HG02763 (cell line): ENCODE measurements at regions not wholly inside any gene's neighbourhood (a gene's known extent, or its start where the extent isn't known, plus 50 kb on each side); places are given as distances from the start of the nearest gene placed in this dataset.
"Not testable (repeated sequence)": the region's sequence is repeated elsewhere in the genome, so short reads cannot be mapped to it uniquely, and the experiment has no call there.

Experiments used
- ATAC-seq: cut with Tn5 transposase; IDR thresholded peaks from one replicate; pipeline ENCODE4 v1.9.1; 2021; ENCODE audit warnings: mild to moderate bottlenecking, moderate library complexity; ENCODE audit not compliant: unreplicated experiment

DNA sequence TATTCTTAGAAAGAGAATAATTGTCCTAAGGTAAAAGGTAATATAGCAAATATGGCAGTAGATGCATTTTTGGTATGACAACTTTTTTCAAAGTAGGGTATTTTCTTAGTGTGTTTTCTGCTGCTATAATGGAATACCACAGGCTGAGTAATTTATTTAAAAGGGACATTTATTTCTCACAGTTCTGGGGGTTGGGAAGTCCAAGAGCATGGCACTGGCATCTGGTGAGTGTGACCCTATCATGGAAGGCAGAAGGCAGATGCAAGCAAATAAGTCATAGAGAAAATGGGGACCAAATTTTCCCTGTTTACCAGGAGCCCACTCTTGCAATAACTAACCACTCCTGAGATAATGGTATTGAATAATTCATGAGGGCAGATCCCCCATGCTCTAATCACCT is 922.5 kb upstream of the MAN1A1 start:
- no peak for ATAC-seq

DNA sequence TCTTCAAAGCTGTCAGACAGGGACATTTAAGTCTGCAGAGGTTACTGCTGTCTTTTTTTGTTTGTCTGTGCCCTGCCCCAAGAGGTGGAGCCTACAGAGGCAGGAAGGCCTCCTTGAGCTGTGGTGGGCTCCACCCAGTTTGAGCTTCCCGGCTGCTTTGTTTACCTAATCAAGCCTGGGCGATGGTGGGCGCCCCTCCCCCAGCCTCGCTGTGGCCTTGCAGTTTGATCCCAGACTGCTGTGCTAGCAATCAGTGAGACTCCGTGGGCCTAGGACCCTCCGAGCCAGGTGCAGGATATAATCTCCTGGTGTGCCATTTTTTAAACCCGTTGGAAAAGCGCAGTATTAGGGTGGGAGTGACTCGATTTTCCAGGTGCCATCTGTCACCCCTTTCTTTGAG is 918.7 kb upstream of the MAN1A1 start:
- ATAC-seq, result not testable (repeated sequence)

DNA sequence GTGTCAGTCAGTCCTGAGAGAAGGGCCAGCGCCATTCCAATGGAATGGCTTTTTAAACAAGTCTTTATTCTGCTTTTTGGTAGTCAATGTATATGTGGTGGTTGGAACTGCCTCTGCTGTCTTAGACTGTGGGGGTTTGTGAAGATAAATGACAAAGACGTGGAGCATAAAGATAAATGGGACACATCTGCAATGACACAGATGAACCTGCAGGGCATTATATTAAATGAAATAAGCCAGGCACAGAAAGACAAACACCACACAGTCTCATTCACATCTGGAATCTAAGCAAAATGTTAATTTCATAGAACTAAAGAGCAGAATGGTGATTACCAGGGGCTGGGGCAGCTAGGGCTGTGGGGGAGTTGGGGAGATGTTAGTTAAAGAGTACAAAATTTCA is 912.8 kb upstream of the MAN1A1 start:
- ATAC-seq, result no peak

DNA sequence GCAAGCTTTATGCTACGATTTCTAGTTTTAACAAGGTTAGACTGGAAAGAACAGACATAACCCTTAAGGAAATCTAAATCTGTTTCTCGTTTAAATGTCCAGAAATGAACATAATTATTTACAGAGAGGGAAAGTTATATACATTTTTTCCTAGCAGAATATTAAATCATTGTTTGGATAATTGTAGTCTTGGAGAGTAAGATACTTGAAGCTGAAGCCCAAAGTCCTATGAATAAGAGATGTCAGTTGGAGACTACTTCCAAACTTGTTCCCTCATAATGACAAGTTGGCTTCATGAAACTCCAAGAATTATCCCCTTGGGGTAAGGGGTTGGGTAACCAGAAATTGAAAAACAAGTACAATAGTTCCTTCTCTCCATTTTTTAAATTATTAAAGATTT is 911.1 kb upstream of the MAN1A1 start:
- ATAC-seq, result no peak

DNA sequence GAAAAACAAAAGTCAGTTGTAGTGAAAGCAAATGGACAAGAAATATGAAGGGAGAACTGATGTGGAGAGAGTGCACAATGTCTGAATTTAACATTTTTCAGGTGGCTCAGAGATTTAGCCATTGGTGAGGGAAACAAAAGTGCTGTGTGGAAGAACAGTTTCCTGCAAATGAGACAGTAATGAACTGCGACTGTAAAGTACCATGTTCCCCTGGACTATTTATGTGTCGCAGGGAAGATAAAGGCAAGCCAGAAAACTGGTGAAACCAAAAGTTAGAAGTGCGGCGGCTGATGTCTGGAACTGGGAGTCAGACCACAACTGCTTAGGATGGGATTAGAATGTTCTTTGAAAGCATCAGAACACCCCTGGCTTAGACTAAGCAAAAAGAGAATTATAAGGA is 905.1 kb upstream of the MAN1A1 start:
- ATAC-seq, result no peak

DNA sequence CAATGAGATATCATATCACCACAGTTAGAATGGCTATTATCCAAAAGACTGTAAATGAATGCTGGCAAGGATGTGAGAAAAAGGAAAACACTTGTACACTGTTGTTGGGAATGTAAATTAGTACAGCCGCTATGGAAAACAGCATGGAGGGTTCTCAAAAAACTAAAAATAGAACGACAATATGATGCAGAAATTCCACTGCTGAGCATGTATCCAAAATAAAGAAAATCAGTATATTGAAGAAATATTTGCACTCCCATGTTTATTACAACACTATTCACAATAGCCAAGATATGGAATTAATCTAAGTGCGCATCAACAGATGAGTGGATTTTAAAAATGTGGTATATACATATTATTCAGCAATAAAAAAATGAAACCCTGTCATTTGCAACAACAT is 898.9 kb upstream of the MAN1A1 start:
- no peak for ATAC-seq

DNA sequence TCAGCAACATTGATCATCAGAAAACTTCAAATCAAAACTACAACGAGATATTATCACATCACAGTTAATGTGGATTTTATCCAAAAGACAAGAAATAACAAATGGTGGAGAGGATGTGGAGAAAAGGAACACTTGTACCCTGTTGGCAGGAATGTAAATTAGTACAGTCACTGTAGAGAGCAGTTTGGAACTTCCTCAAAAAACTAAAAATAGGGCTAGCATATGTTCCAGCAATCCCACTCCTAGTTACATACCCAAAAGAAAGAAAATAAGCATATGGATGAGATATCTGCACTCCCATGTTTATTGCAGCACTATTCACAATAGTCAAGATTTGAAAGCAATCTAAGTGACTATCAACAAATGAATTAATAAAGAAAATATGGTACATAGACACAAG is 887.7 kb upstream of the MAN1A1 start:
- ATAC-seq, result no peak

DNA sequence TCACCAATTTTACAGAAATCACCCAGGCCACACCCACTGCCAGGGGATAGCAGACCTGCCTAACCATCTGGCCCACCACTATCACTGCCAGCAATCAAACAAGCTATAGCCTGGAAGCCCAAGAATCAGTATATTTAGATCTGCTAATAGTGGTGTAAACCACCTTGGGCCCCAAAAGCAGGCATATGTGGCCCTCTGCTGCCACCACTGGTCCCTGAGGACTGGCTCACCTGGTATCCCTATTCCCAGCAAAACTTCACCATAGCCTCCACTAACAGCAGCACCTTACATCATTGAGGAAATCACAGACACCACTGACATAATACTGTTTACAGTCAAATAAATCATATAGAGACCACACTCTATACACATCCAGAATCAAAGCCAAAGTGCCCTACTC is 880.4 kb upstream of the MAN1A1 start:
- ATAC-seq, result no peak

DNA sequence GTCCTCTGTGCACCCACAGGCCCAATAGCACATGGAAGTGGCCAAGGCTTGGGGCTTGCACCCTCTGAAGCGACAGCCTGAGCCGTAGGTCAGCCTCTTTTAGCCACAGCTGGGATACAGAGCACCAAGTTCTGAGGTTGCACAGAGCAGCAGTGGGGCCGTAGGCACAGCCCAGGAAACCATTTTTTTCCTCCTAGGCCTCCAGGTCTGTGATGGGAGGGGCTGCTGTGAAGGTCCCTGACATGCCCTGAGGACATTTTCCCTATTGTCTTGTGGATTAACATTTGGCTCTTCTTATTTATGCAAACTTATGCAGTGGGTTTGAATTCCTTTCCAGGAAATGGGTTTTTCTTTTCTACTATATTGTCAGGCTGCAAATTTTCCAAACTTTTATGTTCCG is 878.7 kb upstream of the MAN1A1 start:
- no peak for ATAC-seq

DNA sequence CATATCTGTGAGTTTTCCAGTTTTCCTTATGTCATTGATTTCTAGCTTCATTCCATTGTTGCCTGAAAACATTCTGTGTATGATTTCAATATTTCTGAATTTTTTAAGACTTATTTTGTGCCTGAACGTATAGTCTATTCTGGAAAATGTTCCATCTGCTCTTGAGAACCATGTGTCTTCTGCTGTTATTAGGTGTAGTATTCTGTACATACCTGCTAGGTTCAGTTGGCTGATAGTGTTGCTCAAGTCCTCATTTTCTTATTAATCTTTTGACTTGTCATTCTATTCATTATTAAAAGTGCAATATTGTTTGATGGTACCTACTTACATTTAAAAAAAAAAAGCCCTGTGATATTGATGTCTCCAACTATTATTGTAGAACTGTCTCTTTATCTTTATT is 869.8 kb upstream of the MAN1A1 start:
- ATAC-seq, result no peak

DNA sequence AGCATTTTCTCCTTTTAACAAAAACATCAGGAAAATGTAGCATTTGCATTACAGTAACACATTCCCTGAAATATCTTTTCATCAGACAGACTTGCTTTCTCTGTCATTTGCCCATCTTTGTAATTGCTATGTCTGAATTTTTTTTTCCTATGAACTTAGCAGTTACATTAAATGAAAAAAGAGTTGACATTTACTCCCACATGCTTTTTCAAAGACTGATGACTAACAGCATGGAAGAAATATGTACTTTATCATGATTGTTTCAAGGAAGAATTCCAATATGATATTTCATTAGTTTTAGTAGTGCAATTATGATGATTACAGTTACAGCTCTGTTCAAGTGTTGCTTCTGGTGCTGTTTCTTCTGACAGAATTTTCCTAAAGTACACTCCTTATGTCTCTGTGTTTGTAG is 864.5 kb upstream of the MAN1A1 start:
- no peak for ATAC-seq

DNA sequence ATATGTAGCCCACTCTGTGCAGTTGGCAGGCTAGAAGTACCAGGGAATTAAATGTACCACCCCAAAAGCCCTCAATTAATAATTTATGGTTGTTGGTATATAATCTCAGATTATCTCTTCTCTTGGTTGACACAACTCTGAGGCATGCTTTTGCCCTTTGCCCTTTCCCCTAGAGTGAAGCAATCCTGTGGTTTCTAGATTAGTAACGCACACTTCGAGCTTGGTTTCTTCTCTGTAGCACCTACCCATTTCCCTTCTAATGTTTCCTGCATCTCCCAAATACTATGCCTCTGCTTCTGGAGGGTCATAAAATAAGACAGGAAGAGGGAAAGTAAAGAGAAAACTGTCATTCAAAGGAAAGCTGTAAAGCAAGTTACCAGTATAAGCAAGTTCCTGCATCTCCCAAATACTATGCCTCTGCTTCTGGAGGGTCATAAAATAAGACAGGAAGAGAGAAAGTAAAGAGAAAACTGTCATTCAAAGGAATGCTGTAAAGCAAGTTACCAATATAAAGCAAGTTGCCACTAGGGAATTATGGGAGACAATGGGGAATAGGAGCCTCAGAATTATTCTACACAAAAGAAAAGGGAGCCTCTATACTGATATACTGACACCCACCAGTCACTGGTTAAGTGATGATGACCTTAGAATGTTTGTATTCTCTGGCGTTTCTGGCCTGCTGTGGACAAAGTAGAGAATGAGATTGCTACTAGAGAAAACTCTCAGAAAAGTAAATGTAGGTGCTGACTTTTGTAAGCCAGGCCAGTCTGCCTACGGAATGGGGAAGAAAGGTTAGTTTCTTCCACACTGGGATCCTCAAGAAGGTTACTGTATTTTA is 862.6 kb upstream of the MAN1A1 start:
- ATAC-seq, result no peak

DNA sequence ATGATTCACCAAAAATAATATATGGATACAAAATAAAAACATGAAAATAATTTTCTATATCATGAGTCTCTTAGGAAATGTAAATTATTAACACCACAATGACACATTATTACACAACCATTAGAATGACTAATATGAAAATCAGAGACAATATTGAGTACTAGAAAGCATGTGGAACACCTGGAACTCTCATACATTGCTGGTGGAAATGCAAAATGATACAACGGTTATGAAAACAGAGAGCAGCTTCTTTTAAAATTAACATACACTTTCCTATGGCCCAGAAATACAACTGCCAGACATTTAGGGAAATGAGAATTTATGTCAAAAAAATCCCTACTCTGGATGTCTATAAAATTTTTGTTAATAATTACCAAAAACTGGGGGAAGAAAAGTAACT is 853.3 kb upstream of the MAN1A1 start:
- ATAC-seq, result no peak

DNA sequence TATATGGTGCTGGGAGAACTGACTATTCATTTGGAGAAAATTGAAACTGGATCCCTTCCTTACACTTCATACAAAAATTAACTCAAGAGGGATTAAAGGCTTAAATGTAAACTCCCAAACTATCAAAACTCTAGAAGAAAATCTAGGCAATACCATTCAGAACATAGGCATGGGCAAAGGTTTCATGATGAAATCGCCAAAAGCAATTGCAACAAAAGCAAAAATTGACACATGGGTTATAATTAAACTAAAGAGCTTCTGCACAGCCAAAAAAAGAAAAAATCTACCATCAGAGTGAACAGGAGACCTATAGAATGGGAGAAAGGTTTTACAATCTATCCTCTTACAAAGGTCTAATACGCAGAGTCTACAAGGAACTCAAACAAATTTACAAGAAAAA is 851.3 kb upstream of the MAN1A1 start:
- ATAC-seq, result no peak

DNA sequence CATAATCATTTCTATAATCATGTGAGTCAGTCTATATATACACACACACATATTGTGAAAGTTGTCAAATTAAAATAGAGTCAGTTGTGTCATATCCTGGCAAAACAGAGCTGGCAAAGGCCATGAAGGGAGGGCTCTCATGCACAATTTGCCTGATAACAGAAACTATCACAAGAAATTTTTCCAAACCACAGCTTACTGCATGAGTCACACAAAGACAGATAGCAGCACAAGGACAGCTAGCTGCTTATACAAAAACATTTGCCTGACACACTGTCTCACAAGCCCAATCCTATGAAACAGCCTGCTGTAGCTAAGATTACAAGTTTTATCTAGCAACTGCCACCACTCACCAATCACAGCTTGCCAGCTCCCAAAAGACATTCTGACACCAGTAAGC is 848.5 kb upstream of the MAN1A1 start:
- ATAC-seq, result no peak

DNA sequence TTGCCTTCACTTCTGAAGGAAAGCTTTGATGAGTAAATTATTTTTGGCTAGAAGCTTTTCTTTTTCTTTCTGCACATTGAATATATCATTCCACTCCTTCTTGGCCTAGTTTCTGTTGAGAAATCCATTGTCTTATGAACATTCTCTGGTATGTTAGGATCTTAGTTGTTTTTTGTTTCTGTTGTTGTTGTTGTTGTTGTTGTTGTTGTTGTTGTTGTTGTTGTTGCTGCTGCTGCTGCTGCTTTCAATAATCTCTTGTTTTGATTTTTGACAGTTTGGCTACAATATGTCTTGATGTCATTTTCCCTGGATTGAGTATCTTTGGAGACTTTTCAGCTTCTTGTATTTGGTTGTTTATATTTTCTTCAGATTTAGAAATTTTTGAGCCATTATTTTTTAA is 836.5 kb upstream of the MAN1A1 start:
- no peak for ATAC-seq

DNA sequence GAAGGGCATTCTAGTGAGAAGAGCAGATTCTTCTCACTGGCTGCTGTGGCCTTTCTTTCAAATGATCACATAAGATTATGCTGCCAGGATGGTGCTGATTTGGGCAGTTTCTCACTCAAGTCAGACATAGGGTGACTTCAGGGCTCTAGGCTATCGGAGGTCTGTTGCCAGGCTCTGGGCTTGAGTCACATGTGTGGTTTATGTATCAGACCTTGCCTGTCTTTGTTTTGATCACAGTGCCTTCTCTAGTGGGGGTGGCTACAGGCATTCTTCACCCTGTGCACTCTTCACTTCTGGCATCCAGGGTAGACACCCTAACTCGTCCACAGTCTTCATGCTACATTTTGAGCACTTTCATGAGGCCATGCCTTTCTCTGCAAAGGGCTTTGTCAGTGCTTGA is 823.7 kb upstream of the MAN1A1 start:
- no peak for ATAC-seq

DNA sequence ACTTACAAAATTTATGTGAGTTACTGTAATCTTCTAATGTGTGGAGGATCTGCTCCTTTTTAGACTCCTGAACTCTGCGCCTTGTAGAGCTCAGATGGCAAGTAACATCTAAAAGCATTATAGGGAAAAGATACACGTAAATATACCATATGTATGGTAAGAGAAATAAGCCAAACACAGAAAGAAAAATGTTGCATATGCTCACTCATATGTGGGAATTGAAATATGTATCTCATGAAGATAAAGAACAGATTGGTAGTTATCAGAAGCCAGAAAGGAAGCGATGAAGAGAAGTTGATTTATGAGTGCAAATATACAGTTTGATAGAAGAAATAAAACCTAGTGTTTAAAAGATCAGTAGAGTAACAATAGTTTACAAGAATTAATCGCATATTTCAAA is 815.0 kb upstream of the MAN1A1 start:
- ATAC-seq, result no peak

DNA sequence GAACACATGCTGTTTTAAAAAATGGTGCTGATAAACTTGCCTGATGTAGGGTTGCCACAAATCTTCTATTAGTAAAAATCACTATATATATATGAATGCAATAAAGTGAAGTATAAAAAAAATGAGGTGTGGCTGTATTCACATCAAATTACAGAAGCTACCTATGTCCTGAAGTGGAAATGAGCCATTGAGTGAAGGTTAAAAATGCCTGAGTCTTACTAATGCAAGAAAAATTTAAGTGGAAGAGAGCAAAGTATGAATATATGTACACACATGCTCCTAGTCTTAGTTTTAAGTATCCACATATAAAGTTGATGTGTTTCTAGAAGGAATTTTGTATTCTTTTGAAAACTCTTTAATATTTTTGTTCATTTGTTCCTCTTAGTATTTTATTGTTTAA is 808.3 kb upstream of the MAN1A1 start:
- no peak for ATAC-seq

DNA sequence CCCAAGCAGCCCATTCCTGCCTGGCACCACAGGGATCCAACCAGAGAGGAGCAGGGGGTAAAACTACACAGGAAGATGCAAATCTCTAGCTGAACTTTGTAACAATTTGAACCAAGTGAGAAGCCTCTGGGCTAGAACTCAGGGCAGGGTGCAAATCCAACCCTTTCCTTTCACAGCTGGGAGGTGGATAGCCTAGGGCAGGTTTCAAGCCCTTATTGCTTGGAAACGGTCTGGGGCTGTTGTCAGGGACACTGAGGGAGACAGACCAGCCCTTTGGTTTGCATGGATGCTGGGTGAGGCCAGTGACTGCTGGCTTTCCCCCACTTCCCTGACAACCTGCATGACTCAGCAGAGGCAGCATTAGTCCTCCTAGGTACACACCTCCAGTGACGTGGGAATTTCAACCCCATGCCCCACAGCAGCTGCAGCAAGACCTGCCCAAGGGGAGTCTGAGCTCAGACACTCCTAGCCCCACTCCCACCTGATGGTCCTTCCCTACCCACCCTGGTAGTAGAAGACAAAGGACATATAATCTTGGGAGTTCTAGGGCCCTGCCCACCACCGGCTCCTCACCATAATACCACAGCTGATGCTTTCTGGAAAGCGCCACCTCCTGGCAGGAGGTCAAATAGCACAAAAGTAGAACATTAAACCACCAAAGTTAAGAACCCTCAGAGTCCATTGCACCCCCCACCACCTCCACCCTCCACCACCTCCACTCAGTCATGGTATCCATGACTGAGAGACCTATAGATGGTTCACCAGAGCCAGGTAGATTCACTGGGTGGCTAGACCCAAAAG is 797.7 kb upstream of the MAN1A1 start:
- ATAC-seq, result no peak

DNA sequence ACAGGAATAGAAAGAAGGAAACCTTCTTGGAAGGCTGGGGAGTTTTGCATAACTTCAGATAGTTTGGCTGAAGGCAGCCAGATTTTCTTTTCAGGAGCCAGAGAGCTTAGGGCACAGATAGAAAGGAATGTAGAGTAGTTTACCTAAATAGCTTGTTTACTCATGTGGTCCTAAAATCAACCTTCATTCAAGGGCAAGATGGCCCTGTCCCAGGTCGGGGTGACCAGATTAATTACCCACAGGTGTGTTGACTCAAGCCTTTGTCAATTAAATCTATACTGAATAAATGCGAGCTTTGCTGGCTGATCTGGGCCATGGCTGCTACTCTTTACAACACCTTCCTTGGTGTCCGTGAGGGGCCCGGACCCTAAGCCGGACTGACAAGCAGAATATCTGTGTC is 792.0 kb upstream of the MAN1A1 start:
- no peak for ATAC-seq

DNA sequence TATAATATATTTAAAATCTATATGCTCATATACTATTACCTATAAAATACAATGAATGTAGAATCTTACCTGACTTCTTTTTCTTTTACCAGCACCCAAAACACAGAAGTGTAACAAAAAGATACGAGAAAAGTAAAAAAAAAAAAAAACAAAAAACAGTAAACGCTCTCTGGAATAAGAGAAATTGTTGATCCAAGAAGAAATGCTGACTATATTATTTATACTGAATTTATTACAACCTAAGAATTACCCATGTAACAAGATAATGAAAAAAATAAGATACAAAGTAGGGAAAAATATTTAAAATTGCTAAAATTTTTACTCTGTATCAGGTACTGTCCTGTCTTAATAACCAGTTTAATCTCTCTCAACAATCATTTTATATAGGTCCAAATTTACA is 787.9 kb upstream of the MAN1A1 start:
- ATAC-seq, result no peak
